ENCODE measurements at regions not wholly inside any gene's neighbourhood (a gene's known extent, or its start where the extent isn't known, plus 50 kb on each side); places are given as distances from the start of the nearest gene placed in this dataset.

GRCh38 chr1:98103617-98104285 lies 182.9 kb upstream of the DPYD start:
- intact Hi-C loops (cut with micrococcal nuclease), result no loop called here
- Histone ChIP-seq H4K20me1 (ENCODE audit: insufficient read depth, low read length) (no peaks in the 10 kb centered on the region), H3K27me3 (ENCODE audit: control insufficient read depth in 2 of 2, insufficient read depth in 2 of 2, low read length in 2 of 2) (no peaks in the 10 kb centered on the region), H3K79me2 (ENCODE audit: insufficient read depth, low read length) (no peaks in the 10 kb centered on the region), H3K9me3 (replicated peaks in 1 of 2; ENCODE audit: control insufficient read depth in 1 of 2, insufficient read depth in 1 of 2, low read length in 2 of 2) (peaks cover 3 to 18% of the 10 kb centered on the region in 2 donors), H3K4me1 (ENCODE audit: control insufficient read depth in 1 of 2, insufficient read depth in 2 of 2, low read length in 2 of 2) (no peaks in the 10 kb centered on the region), H2AFZ (ENCODE audit: insufficient read depth, low read depth, low read length, poor library complexity, severe bottlenecking) (no peak overlapping the region), H3K27ac (ENCODE audit: low read depth in 1 of 2, low read length in 2 of 2) (no peak overlapping the region), H3K4me3 (replicated peaks in 1 of 3; ENCODE audit: low read depth in 2 of 3, low read length in 3 of 3) (no peak overlapping the region), H3K9ac (ENCODE audit: insufficient read depth, low read length, poor library complexity, severe bottlenecking) (no peak overlapping the region), H3K36me3 (replicated peaks in 1 of 2; ENCODE audit: control insufficient read depth in 1 of 2, insufficient read depth in 2 of 2, low read length in 2 of 2) (no peaks in the 10 kb centered on the region), H3K4me2 (replicated peaks; ENCODE audit: extremely low read depth, low read length, poor library complexity, severe bottlenecking) (no peak overlapping the region)
- Mint-ChIP-seq H3K27ac (no peak overlapping the region), H3K4me1 (no peaks in the 10 kb centered on the region), H3K4me3 (no peak overlapping the region), H3K9me3 (peaks cover 6 to 19% (median 13%) of the 10 kb centered on the region in 7 donors), H3K36me3 (no peaks in the 10 kb centered on the region), H3K27me3 (ENCODE audit: low read depth in 3 of 3) (peaks cover 0 to 2% (median 1%) of the 10 kb centered on the region in 3 donors)
- TF ChIP-seq CTCF (IDR thresholded peaks at IDR 0.05), result no peak
- no peak for DNase-seq
- 72% methylated on average over 5 of the region's 5 CpGs for WGBS (ENCODE audit: insufficient coverage)

- Mint-ChIP-seq H3K4me3 (no peak overlapping the region), H3K27ac (no peak overlapping the region), H3K27me3 (ENCODE audit: low read depth in 3 of 3) (no peaks in the 10 kb centered on the region), H3K36me3 (no peaks in the 10 kb centered on the region), H3K4me1 (no peaks in the 10 kb centered on the region), H3K9me3 (peaks cover 0 to 10% (median 4%) of the 10 kb centered on the region in 7 donors)
- 94% methylated on average over 2 of the region's 4 CpGs for WGBS (ENCODE audit: insufficient coverage)
- intact Hi-C loops (cut with micrococcal nuclease), result no loop called here
- no peak overlapping the region for H3K4me3 ChIP-seq (replicated peaks in 1 of 3; ENCODE audit: low read depth in 2 of 3, low read length in 3 of 3)
- H3K9ac ChIP-seq (ENCODE audit: insufficient read depth, low read length, poor library complexity, severe bottlenecking), result no peak overlapping the region
- no peaks in the 10 kb centered on the region for H3K36me3 ChIP-seq (replicated peaks in 1 of 2; ENCODE audit: control insufficient read depth in 1 of 2, insufficient read depth in 2 of 2, low read length in 2 of 2)
- no peak for DNase-seq
- H3K4me2 ChIP-seq (replicated peaks; ENCODE audit: extremely low read depth, low read length, poor library complexity, severe bottlenecking), result no peak overlapping the region
- H4K20me1 ChIP-seq (ENCODE audit: insufficient read depth, low read length), result no peaks in the 10 kb centered on the region
- no peaks in the 10 kb centered on the region for H3K4me1 ChIP-seq (ENCODE audit: control insufficient read depth in 1 of 2, insufficient read depth in 2 of 2, low read length in 2 of 2)
- no peaks in the 10 kb centered on the region for H3K79me2 ChIP-seq (ENCODE audit: insufficient read depth, low read length)
- no peak overlapping the region for H3K27ac ChIP-seq (ENCODE audit: low read depth in 1 of 2, low read length in 2 of 2)
- peaks cover 0 to 9% of the 10 kb centered on the region in 2 donors for H3K9me3 ChIP-seq (replicated peaks in 1 of 2; ENCODE audit: control insufficient read depth in 1 of 2, insufficient read depth in 1 of 2, low read length in 2 of 2)
- H3K27me3 ChIP-seq (ENCODE audit: control insufficient read depth in 2 of 2, insufficient read depth in 2 of 2, low read length in 2 of 2), result no peaks in the 10 kb centered on the region
- no peak for TF ChIP-seq CTCF (IDR thresholded peaks at IDR 0.05)
- H2AFZ ChIP-seq (ENCODE audit: insufficient read depth, low read depth, low read length, poor library complexity, severe bottlenecking), result no peak overlapping the region
These were observed 181.7 kb upstream of the DPYD start for GRCh38 chr1:98102345-98103030.
